ENCODE measurements at regions not wholly inside any gene's neighbourhood (a gene's known extent, or its start where the extent isn't known, plus 50 kb on each side); places are given as distances from the start of the nearest gene placed in this dataset.

DNA sequence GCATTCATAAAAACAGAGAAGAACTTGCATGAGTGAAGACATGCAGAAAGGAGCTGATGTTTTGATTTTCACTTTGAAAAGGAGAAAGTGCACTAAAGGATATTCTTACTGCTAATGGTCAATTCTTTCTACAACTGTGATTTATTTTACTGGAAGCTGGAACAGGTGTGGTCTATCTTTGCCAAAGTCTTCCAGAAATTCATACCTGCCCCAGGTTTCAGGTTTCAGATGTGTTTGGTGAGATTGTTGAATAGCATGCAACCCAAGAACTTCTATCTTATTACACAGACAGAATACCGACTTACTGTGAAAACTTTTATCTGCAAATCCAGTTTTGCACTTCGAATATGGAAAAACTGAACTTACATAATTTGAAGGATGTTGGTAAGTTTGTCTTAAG lies 388.3 kb downstream of the PDGFC start:
- H3K9me3 ChIP-seq (ENCODE audit: control insufficient read depth in 1 of 2, insufficient read depth in 1 of 2, low read depth in 1 of 2, low read length in 2 of 2): no peaks in the 10 kb centered on the region
- no peaks in the 10 kb centered on the region for H3K9me2 ChIP-seq (ENCODE audit: insufficient read depth)
- ChIA-PET POLR2A (no interaction called here), RAD21 (ENCODE audit: low non-redundant PET in 1 of 2, low total read pairs in 2 of 2, uncharacterized antibody in 2 of 2, unreplicated experiment in 2 of 2) (no interaction called here), CTCF (no interaction called here)
- intact Hi-C loops (cut with micrococcal nuclease): no loop called here
- no peak overlapping the region for H3K4me3 ChIP-seq (replicated peaks in 1 of 2; ENCODE audit: low read depth in 1 of 2, low read length in 2 of 2)
- H3K4me1 ChIP-seq (ENCODE audit: control insufficient read depth in 1 of 2, insufficient read depth in 2 of 2, low read length in 2 of 2): no peaks in the 10 kb centered on the region
- no peaks in the 10 kb centered on the region for H3K27me3 ChIP-seq (ENCODE audit: insufficient read depth, low read length)
- H3K4me2 ChIP-seq (ENCODE audit: low read length): no peak overlapping the region
- no peaks in the 10 kb centered on the region for H4K20me1 ChIP-seq (ENCODE audit: insufficient read depth)
- no peak overlapping the region for H3K9ac ChIP-seq (ENCODE audit: low read length)
- no peaks in the 10 kb centered on the region for H3K79me2 ChIP-seq (ENCODE audit: insufficient read depth, low read length)
- BruUV-seq (replicated peaks): no TSS peak
- no peaks in the 10 kb centered on the region for H3K36me3 ChIP-seq (ENCODE audit: control insufficient read depth in 1 of 2, insufficient read depth in 2 of 2, low read length in 2 of 2)
- H2AFZ ChIP-seq (ENCODE audit: low read depth, low read length, poor library complexity, severe bottlenecking): no peak overlapping the region
- no peak for TF ChIP-seq YY1 (IDR thresholded peaks at IDR 0.05; ENCODE audit: extremely low read depth, insufficient replicate concordance, low read depth, low read length)
- no peak for TF ChIP-seq CBX3 (IDR thresholded peaks at IDR 0.05; ENCODE audit: low read depth)
- no peak for TF ChIP-seq EZH2 (IDR thresholded peaks at IDR 0.05)
- TF ChIP-seq, protein P1, sequence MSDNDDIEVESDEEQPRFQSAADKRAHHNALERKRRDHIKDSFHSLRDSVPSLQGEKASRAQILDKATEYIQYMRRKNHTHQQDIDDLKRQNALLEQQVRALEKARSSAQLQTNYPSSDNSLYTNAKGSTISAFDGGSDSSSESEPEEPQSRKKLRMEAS (IDR thresholded peaks at IDR 0.05): no peak
- no peak for TF ChIP-seq EGR1 (IDR thresholded peaks at IDR 0.05; ENCODE audit: low read depth)
- TF ChIP-seq, protein P2, sequence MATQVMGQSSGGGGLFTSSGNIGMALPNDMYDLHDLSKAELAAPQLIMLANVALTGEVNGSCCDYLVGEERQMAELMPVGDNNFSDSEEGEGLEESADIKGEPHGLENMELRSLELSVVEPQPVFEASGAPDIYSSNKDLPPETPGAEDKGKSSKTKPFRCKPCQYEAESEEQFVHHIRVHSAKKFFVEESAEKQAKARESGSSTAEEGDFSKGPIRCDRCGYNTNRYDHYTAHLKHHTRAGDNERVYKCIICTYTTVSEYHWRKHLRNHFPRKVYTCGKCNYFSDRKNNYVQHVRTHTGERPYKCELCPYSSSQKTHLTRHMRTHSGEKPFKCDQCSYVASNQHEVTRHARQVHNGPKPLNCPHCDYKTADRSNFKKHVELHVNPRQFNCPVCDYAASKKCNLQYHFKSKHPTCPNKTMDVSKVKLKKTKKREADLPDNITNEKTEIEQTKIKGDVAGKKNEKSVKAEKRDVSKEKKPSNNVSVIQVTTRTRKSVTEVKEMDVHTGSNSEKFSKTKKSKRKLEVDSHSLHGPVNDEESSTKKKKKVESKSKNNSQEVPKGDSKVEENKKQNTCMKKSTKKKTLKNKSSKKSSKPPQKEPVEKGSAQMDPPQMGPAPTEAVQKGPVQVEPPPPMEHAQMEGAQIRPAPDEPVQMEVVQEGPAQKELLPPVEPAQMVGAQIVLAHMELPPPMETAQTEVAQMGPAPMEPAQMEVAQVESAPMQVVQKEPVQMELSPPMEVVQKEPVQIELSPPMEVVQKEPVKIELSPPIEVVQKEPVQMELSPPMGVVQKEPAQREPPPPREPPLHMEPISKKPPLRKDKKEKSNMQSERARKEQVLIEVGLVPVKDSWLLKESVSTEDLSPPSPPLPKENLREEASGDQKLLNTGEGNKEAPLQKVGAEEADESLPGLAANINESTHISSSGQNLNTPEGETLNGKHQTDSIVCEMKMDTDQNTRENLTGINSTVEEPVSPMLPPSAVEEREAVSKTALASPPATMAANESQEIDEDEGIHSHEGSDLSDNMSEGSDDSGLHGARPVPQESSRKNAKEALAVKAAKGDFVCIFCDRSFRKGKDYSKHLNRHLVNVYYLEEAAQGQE (IDR thresholded peaks at IDR 0.05; ENCODE audit: low read depth): no peak
- no peak for TF ChIP-seq JUND (IDR thresholded peaks at IDR 0.05)
- TF ChIP-seq SIN3A (IDR thresholded peaks at IDR 0.05; ENCODE audit: low read depth): no peak
- TF ChIP-seq POLR2A (IDR thresholded peaks at IDR 0.05; ENCODE audit: borderline replicate concordance, extremely low read depth, insufficient read depth, insufficient read length): no peak
- no peak overlapping the region for H3K27ac ChIP-seq (ENCODE audit: low read depth, low read length)
- DNase-seq (ENCODE audit: low read depth, low spot score) (no peak), ATAC-seq (no peak)

Measured in HCT116 (cell line).